HL-60 (cell line): ENCODE measurements at regions not wholly inside any gene's neighbourhood (a gene's known extent, or its start where the extent isn't known, plus 50 kb on each side); places are given as distances from the start of the nearest gene placed in this dataset.
A peak's percentile ranks its signal among the peaks of the same experiment; 100 is the strongest.
"Not testable (repeated sequence)": the region's sequence is repeated elsewhere in the genome, so short reads cannot be mapped to it uniquely, and the experiment has no call there.

Experiments used
- DNase-seq, 2 experiments: peaks; one replicate each; pipeline ENCODE4 v3.0.0-alpha.2; 2010 to 2020; ENCODE audit warnings: low read depth in 1 of 2, low spot score in 1 of 2
- H3K27ac ChIP-seq: fragments of 250-450 bp; sonication (Bioruptor Pico); replicated peaks from 2 replicates; pipeline ENCODE4 v1.5.1; 2020; ENCODE audit warnings: mild to moderate bottlenecking, moderate library complexity
- H3K27me3 ChIP-seq: fragments of 250-450 bp; sonication (Bioruptor Pico); 2 replicates; pipeline ENCODE4 v1.5.1; 2021; ENCODE audit warnings: mild to moderate bottlenecking, moderate library complexity; ENCODE audit not compliant: insufficient read depth, poor library complexity, severe bottlenecking
- H3K4me3 ChIP-seq: replicated peaks from 2 replicates; pipeline ENCODE4 v1.5.1; 2011; ENCODE audit warnings: mild to moderate bottlenecking, control low read depth, low read length; ENCODE audit not compliant: insufficient read depth
- CTCF ChIP-seq: IDR thresholded peaks from one replicate; pipeline ENCODE4 v1.5.1; 2011; ENCODE audit warnings: low read length, control low read depth, inconsistent platforms; ENCODE audit not compliant: insufficient read depth
- GABPA ChIP-seq: IDR thresholded peaks from 2 replicates; pipeline ENCODE4 v1.6.1; 2012; ENCODE audit warnings: low read depth
- POLR2AphosphoS5 ChIP-seq: IDR thresholded peaks from 2 replicates; pipeline ENCODE4 v1.6.1; 2012; ENCODE audit warnings: low read depth
- REST ChIP-seq: IDR thresholded peaks from 2 replicates; pipeline ENCODE4 v1.6.1; 2012; ENCODE audit warnings: low read depth; ENCODE audit not compliant: insufficient replicate concordance
- SPI1 ChIP-seq: IDR thresholded peaks from 2 replicates; pipeline ENCODE4 v1.6.1; 2012; ENCODE audit warnings: low read depth, mild to moderate bottlenecking, borderline replicate concordance

GRCh38 chr7:12494687-12495024 lies 75.9 kb upstream of the SCIN start:
- Histone ChIP-seq H3K4me3 (no peak overlapping the region), H3K27ac (no peak overlapping the region), H3K27me3 (no peaks in the 10 kb centered on the region)
- DNase-seq = no peak
- TF ChIP-seq SPI1 (no peak), REST (no peak), GABPA (no peak), POLR2AphosphoS5 (no peak), CTCF (no peak)

- not testable (repeated sequence) for H3K27me3 ChIP-seq, DNase-seq, H3K27ac ChIP-seq
- peak overlapping the region; percentile 50 for H3K4me3 ChIP-seq
Observed at GRCh38 chr7:12496901-12497674, 73.4 kb upstream of the SCIN start.

GRCh38 chr7:12504149-12504548 lies 66.4 kb upstream of the SCIN start:
- H3K27ac ChIP-seq = no peak overlapping the region
- DNase-seq = no peak

More at GRCh38 chr7:12504149-12504548, 66.4 kb upstream of the SCIN start:
- no peak overlapping the region for H3K4me3 ChIP-seq
- no peaks in the 10 kb centered on the region for H3K27me3 ChIP-seq
- TF ChIP-seq REST = no peak
- no peak for TF ChIP-seq POLR2AphosphoS5
- no peak for TF ChIP-seq CTCF
- TF ChIP-seq GABPA = no peak
- no peak for TF ChIP-seq SPI1
